GM12878 (cell line): ENCODE measurements at regions not wholly inside any gene's neighbourhood (a gene's known extent, or its start where the extent isn't known, plus 50 kb on each side); places are given as distances from the start of the nearest gene placed in this dataset.

Experiments
- ATAC-seq: fragments of 200-7000 bp; cut with Tn5 transposase; 3 replicates; pipeline ENCODE4 v1.9.1; 2020; ENCODE audit warnings: mild to moderate bottlenecking, moderate library complexity
- BruUV-seq: library from RNA; stranded (reverse); fragments of 400-500 nt; replicated peaks from 2 replicates; lab custom pipeline; 2021; lab: Mats Ljungman, UMichigan
- CTCF ChIA-PET: fragments of 300-600 bp; sonication (Branson Sonifier 250); formaldehyde crosslinking; extraction: SDS; loops from one replicate; lab custom pipeline; 2021; ENCODE audit warnings: inconsistent platforms; lab: Yijun Ruan, JAX
- POLR2A ChIA-PET: fragments of 350-600 bp; formaldehyde crosslinking; extraction: SDS; loops from one replicate; lab custom pipeline; 2021; ENCODE audit warnings: inconsistent platforms; lab: Charles Lee
- RAD21 ChIA-PET: fragments of 300-600 bp; sonication (Branson Sonifier 250); formaldehyde crosslinking; loops from one replicate; lab custom pipeline; 2023; ENCODE audit warnings: antibody characterized with exemption; ENCODE audit not compliant: unreplicated experiment; lab: Charles Lee
- SMC1A ChIA-PET: fragments of 300-600 bp; sonication (Branson Sonifier 250); formaldehyde crosslinking; loops from one replicate; lab custom pipeline; 2023; ENCODE audit not compliant: unreplicated experiment, uncharacterized antibody; lab: Charles Lee
- DNase-seq: peaks from one replicate; pipeline ENCODE4 v3.0.0-alpha.2; 2011; ENCODE audit warnings: low read depth, low spot score
- FAIRE-seq: peaks from 3 replicates; lab custom pipeline; 2011; peaks lifted over from hg19 to GRCh38; lab: Jason Lieb, UNC
- H2AFZ ChIP-seq: 2 replicates; pipeline ENCODE4 v1.6.0; 2011; ENCODE audit warnings: low read depth, low read length, control low read depth; ENCODE audit not compliant: control insufficient read depth
- H3K27ac ChIP-seq: 2 replicates; pipeline ENCODE4 v1.5.1; 2011; ENCODE audit warnings: control low read depth; ENCODE audit not compliant: control insufficient read depth, insufficient read depth
- H3K27me3 ChIP-seq, 2 experiments: replicated peaks in 1 of 2; 2 replicates each; pipeline versions ENCODE4 v1.6.0 to v1.6.1; 2011; ENCODE audit warnings: low read length in 1 of 2; ENCODE audit not compliant: control insufficient read depth in 2 of 2, insufficient read depth in 2 of 2
- H3K36me3 ChIP-seq, 2 experiments: 2 replicates each; pipeline ENCODE4 v1.5.1; 2011; ENCODE audit warnings: low read length in 1 of 2; ENCODE audit not compliant: control insufficient read depth in 2 of 2, insufficient read depth in 2 of 2
- H3K4me1 ChIP-seq: 2 replicates; pipeline ENCODE4 v1.6.1; 2011; ENCODE audit warnings: mild to moderate bottlenecking, low read length, moderate library complexity, mixed read lengths; ENCODE audit not compliant: control insufficient read depth, insufficient read depth
- H3K4me2 ChIP-seq: 2 replicates; pipeline ENCODE4 v1.6.0; 2011; ENCODE audit warnings: control low read depth; ENCODE audit not compliant: control insufficient read depth, insufficient read depth
- H3K4me3 ChIP-seq: fragments of 200-600 bp; sonication (generic); 2 replicates; pipeline ENCODE4 v1.5.1; 2016
- H3K79me2 ChIP-seq: 2 replicates; pipeline ENCODE4 v1.6.0; 2011; ENCODE audit warnings: low read length; ENCODE audit not compliant: control insufficient read depth, insufficient read depth
- H3K9ac ChIP-seq: 2 replicates; pipeline ENCODE4 v1.8.0; 2011; ENCODE audit warnings: low read length, control low read depth, mixed read lengths; ENCODE audit not compliant: control insufficient read depth, insufficient read depth
- H3K9me3 ChIP-seq: replicated peaks from 3 replicates; pipeline ENCODE4 v1.5.1; 2011; ENCODE audit warnings: mild to moderate bottlenecking, low read length; ENCODE audit not compliant: control insufficient read depth, insufficient read depth
- H4K20me1 ChIP-seq: 2 replicates; pipeline ENCODE4 v1.6.0; 2011; ENCODE audit not compliant: control insufficient read depth, insufficient read depth
- MEF2B ChIP-seq: fragments of 450-650 bp; IDR thresholded peaks from 2 replicates; pipeline ENCODE4 v1.6.1; 2018; ENCODE audit warnings: mild to moderate bottlenecking, moderate library complexity; ENCODE audit not compliant: partially characterized antibody, poor library complexity, severe bottlenecking
- NR2C2 ChIP-seq: IDR thresholded peaks from 2 replicates; pipeline ENCODE4 v1.6.1; 2011; ENCODE audit warnings: borderline replicate concordance, low read depth; ENCODE audit not compliant: control insufficient read depth, insufficient read length
- NR2F1 ChIP-seq: fragments of 450-650 bp; conservative IDR thresholded peaks from 2 replicates; pipeline ENCODE4 v1.6.1; 2017; ENCODE audit warnings: mild to moderate bottlenecking
- SKIL ChIP-seq: fragments of 450-650 bp; IDR thresholded peaks from 2 replicates; pipeline ENCODE4 v1.6.1; 2017; ENCODE audit warnings: mild to moderate bottlenecking, low read depth, inconsistent platforms; ENCODE audit not compliant: poor library complexity, severe bottlenecking
- SMARCA5 ChIP-seq: fragments of 450-650 bp; IDR thresholded peaks from 2 replicates; pipeline ENCODE4 v1.6.1; 2017; ENCODE audit warnings: mild to moderate bottlenecking
- WGBS: methylation state at CpG from one replicate; pipeline ENCODE4 v1.1.6; 2016; ENCODE audit warnings: low lambda C conversion rate; ENCODE audit not compliant: insufficient replicate concordance, insufficient coverage; ENCODE audit errors: missing lambda C conversion rate; 5-methylcytosine and 5-hydroxymethylcytosine counted together
- in situ Hi-C: fragments of 300-500 bp; cut with MboI; formaldehyde crosslinking; loops from 9 replicates; pipeline ENCODE4 v1.14.3; 2018; ENCODE audit warnings: mixed read lengths
- intact Hi-C: fragments of 100-400 bp; cut with micrococcal nuclease; formaldehyde crosslinking; loops from one replicate; pipeline ENCODE4 v1.14.2; 2022; ENCODE audit not compliant: unreplicated experiment
- TF ChIP-seq, protein P1 (sequence below): IDR thresholded peaks from 2 replicates; pipeline ENCODE4 v1.6.1; 2011; ENCODE audit warnings: low read depth, mild to moderate bottlenecking, low read length, moderate library complexity, borderline replicate concordance; ENCODE audit errors: extremely low read depth

- H3K4me3 ChIP-seq = no peak overlapping the region
- intact Hi-C loops = no loop called here
- FAIRE-seq = no peak
- H3K36me3 ChIP-seq = no peaks in the 10 kb centered on the region
- no peak overlapping the region for H3K27ac ChIP-seq
- RAD21 ChIA-PET = no interaction called here
- DNase-seq = no peak
- POLR2A ChIA-PET = no interaction called here
- H3K4me2 ChIP-seq = no peak overlapping the region
- no peak overlapping the region for H2AFZ ChIP-seq
- H3K79me2 ChIP-seq = no peaks in the 10 kb centered on the region
- no TSS peak for BruUV-seq
- CTCF ChIA-PET = no interaction called here
- no peak overlapping the region for H3K9ac ChIP-seq
- no peaks in the 10 kb centered on the region for H4K20me1 ChIP-seq
- in situ Hi-C loops = no loop called here
- no peaks in the 10 kb centered on the region for H3K4me1 ChIP-seq
- WGBS = 40% methylated on average over 3 of the region's 3 CpGs
- TF ChIP-seq, protein P1, sequence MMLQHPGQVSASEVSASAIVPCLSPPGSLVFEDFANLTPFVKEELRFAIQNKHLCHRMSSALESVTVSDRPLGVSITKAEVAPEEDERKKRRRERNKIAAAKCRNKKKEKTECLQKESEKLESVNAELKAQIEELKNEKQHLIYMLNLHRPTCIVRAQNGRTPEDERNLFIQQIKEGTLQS = no peak
- TF ChIP-seq NR2C2 (no peak), MEF2B (no peak), SMARCA5 (no peak), NR2F1 (no peak), SKIL (no peak)
- SMC1A ChIA-PET = no interaction called here
- H3K9me3 ChIP-seq = no peaks in the 10 kb centered on the region
- H3K27me3 ChIP-seq = no peaks in the 10 kb centered on the region; a peak in 1 of 4 replicates
- no peak for ATAC-seq
Observed at GRCh38 chr15:57835119-57835518, 128.6 kb downstream of the POLR2M start.
